ENCODE measurements at regions not wholly inside any gene's neighbourhood (a gene's known extent, or its start where the extent isn't known, plus 50 kb on each side); places are given as distances from the start of the nearest gene placed in this dataset.
"Not testable (repeated sequence)": the region's sequence is repeated elsewhere in the genome, so short reads cannot be mapped to it uniquely, and the experiment has no call there.

- TF ChIP-seq, protein P1, sequence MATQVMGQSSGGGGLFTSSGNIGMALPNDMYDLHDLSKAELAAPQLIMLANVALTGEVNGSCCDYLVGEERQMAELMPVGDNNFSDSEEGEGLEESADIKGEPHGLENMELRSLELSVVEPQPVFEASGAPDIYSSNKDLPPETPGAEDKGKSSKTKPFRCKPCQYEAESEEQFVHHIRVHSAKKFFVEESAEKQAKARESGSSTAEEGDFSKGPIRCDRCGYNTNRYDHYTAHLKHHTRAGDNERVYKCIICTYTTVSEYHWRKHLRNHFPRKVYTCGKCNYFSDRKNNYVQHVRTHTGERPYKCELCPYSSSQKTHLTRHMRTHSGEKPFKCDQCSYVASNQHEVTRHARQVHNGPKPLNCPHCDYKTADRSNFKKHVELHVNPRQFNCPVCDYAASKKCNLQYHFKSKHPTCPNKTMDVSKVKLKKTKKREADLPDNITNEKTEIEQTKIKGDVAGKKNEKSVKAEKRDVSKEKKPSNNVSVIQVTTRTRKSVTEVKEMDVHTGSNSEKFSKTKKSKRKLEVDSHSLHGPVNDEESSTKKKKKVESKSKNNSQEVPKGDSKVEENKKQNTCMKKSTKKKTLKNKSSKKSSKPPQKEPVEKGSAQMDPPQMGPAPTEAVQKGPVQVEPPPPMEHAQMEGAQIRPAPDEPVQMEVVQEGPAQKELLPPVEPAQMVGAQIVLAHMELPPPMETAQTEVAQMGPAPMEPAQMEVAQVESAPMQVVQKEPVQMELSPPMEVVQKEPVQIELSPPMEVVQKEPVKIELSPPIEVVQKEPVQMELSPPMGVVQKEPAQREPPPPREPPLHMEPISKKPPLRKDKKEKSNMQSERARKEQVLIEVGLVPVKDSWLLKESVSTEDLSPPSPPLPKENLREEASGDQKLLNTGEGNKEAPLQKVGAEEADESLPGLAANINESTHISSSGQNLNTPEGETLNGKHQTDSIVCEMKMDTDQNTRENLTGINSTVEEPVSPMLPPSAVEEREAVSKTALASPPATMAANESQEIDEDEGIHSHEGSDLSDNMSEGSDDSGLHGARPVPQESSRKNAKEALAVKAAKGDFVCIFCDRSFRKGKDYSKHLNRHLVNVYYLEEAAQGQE (IDR thresholded peaks at IDR 0.05; ENCODE audit: insufficient read depth in 1 of 2, low read depth in 2 of 2, low read length in 1 of 2): no peak
- TF ChIP-seq POLR2AphosphoS5 (IDR thresholded peaks at IDR 0.05; ENCODE audit: low read depth, low read length) (no peak), TCF7L2 (IDR thresholded peaks at IDR 0.05; ENCODE audit: low read depth, low read length) (no peak), SIN3A (IDR thresholded peaks at IDR 0.05; ENCODE audit: borderline replicate concordance, insufficient read depth, low read depth, low read length) (no peak)
- TF ChIP-seq, protein P2, sequence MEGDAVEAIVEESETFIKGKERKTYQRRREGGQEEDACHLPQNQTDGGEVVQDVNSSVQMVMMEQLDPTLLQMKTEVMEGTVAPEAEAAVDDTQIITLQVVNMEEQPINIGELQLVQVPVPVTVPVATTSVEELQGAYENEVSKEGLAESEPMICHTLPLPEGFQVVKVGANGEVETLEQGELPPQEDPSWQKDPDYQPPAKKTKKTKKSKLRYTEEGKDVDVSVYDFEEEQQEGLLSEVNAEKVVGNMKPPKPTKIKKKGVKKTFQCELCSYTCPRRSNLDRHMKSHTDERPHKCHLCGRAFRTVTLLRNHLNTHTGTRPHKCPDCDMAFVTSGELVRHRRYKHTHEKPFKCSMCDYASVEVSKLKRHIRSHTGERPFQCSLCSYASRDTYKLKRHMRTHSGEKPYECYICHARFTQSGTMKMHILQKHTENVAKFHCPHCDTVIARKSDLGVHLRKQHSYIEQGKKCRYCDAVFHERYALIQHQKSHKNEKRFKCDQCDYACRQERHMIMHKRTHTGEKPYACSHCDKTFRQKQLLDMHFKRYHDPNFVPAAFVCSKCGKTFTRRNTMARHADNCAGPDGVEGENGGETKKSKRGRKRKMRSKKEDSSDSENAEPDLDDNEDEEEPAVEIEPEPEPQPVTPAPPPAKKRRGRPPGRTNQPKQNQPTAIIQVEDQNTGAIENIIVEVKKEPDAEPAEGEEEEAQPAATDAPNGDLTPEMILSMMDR (IDR thresholded peaks at IDR 0.05): no peak
- DNase-seq (ENCODE audit: low read depth, low spot score) (no peak), ATAC-seq (no peak)
- H3K4me3 ChIP-seq (ENCODE audit: low read depth in 2 of 2, low read length in 2 of 2): no peak overlapping the region
- H3K27ac ChIP-seq (ENCODE audit: low read length): no peak overlapping the region
- H3K4me1 ChIP-seq (ENCODE audit: control insufficient read depth, insufficient read depth, low read length): no peaks in the 10 kb centered on the region
- CTCF ChIA-PET: no interaction called here
- no peaks in the 10 kb centered on the region for H3K27me3 ChIP-seq (ENCODE audit: control insufficient read depth, insufficient read depth, low read length)
- BruUV-seq (replicated peaks): no TSS peak
- H3K9me3 ChIP-seq (ENCODE audit: control insufficient read depth, insufficient read depth, low read depth, low read length): no peaks in the 10 kb centered on the region
- intact Hi-C loops (cut with micrococcal nuclease; ENCODE audit: unreplicated experiment): no loop called here
- H3K36me3 ChIP-seq (ENCODE audit: control insufficient read depth, insufficient read depth, low read length): no peaks in the 10 kb centered on the region
- POLR2A ChIA-PET: no interaction called here
- in situ Hi-C loops (cut with HindIII; ENCODE audit: low pct_unique_long_range_greater_than_20kb, low sequenced_read_pairs): no loop called here
These were observed 747.1 kb downstream of the CETN3 start for GRCh38 chr5:89662499-89662898.

- ChIA-PET CTCF (no interaction called here), POLR2A (no interaction called here)
- H3K9me3 ChIP-seq (ENCODE audit: control insufficient read depth, insufficient read depth, low read depth, low read length): peaks cover 4% of the 10 kb centered on the region; the same call in 1 of the 2 replicates
- no peak for ATAC-seq
- H3K27ac ChIP-seq (ENCODE audit: low read length): no peak overlapping the region
- H3K36me3 ChIP-seq (ENCODE audit: control insufficient read depth, insufficient read depth, low read length): no peaks in the 10 kb centered on the region
- no peaks in the 10 kb centered on the region for H3K27me3 ChIP-seq (ENCODE audit: control insufficient read depth, insufficient read depth, low read length)
- no TSS peak for BruUV-seq (replicated peaks)
- intact Hi-C loops (cut with micrococcal nuclease; ENCODE audit: unreplicated experiment) (no loop called here), in situ Hi-C loops (cut with HindIII; ENCODE audit: low pct_unique_long_range_greater_than_20kb, low sequenced_read_pairs) (no loop called here)
- no peak for TF ChIP-seq TCF7L2 (IDR thresholded peaks at IDR 0.05; ENCODE audit: low read depth, low read length)
- TF ChIP-seq, protein P2 (IDR thresholded peaks at IDR 0.05): no peak
- no peak for TF ChIP-seq SIN3A (IDR thresholded peaks at IDR 0.05; ENCODE audit: borderline replicate concordance, insufficient read depth, low read depth, low read length)
- no peak for TF ChIP-seq POLR2AphosphoS5 (IDR thresholded peaks at IDR 0.05; ENCODE audit: low read depth, low read length)
- TF ChIP-seq, protein P1 (IDR thresholded peaks at IDR 0.05; ENCODE audit: insufficient read depth in 1 of 2, low read depth in 2 of 2, low read length in 1 of 2): no peak
- no peaks in the 10 kb centered on the region for H3K4me1 ChIP-seq (ENCODE audit: control insufficient read depth, insufficient read depth, low read length)
- DNase-seq (ENCODE audit: low read depth, low spot score): no peak
- no peak overlapping the region for H3K4me3 ChIP-seq (ENCODE audit: low read depth in 2 of 2, low read length in 2 of 2)
These were observed 755.9 kb upstream of the MEF2C start for GRCh38 chr5:89638871-89639270.

DNA sequence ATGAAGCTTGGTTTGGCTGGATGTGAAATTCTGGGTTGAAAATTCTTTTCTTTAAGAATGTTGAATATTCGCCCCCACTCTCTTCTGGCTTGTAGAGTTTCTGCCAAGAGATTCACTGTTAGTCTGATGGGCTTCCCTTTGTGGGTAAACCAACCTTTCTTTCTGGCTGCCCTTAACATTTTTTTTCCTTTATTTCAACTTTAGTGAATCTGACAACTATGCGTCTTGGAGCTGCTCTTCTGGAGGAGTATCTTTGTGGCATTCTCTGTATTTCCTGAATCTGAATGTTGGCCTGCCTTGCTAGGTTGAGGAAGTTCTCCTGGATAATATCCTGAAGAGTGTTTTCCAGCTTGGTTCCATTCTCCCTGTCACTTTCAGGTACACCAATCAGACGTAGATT lies 751.2 kb upstream of the MEF2C start:
- H3K4me3 ChIP-seq (ENCODE audit: low read depth in 2 of 2, low read length in 2 of 2); ATAC-seq; H3K36me3 ChIP-seq (ENCODE audit: control insufficient read depth, insufficient read depth, low read length); H3K27me3 ChIP-seq (ENCODE audit: control insufficient read depth, insufficient read depth, low read length); in situ Hi-C loops (cut with HindIII; ENCODE audit: low pct_unique_long_range_greater_than_20kb, low sequenced_read_pairs); CTCF ChIA-PET; H3K9me3 ChIP-seq (ENCODE audit: control insufficient read depth, insufficient read depth, low read depth, low read length); H3K4me1 ChIP-seq (ENCODE audit: control insufficient read depth, insufficient read depth, low read length); intact Hi-C loops (cut with micrococcal nuclease; ENCODE audit: unreplicated experiment); POLR2A ChIA-PET; BruUV-seq (replicated peaks); H3K27ac ChIP-seq (ENCODE audit: low read length); DNase-seq (ENCODE audit: low read depth, low spot score): not testable (repeated sequence)

- ATAC-seq; H3K36me3 ChIP-seq (ENCODE audit: control insufficient read depth, insufficient read depth, low read length); H3K9me3 ChIP-seq (ENCODE audit: control insufficient read depth, insufficient read depth, low read depth, low read length); H3K27me3 ChIP-seq (ENCODE audit: control insufficient read depth, insufficient read depth, low read length); in situ Hi-C loops (cut with HindIII; ENCODE audit: low pct_unique_long_range_greater_than_20kb, low sequenced_read_pairs); H3K4me3 ChIP-seq (ENCODE audit: low read depth in 2 of 2, low read length in 2 of 2); POLR2A ChIA-PET; DNase-seq (ENCODE audit: low read depth, low spot score); intact Hi-C loops (cut with micrococcal nuclease; ENCODE audit: unreplicated experiment); H3K4me1 ChIP-seq (ENCODE audit: control insufficient read depth, insufficient read depth, low read length); BruUV-seq (replicated peaks); H3K27ac ChIP-seq (ENCODE audit: low read length); CTCF ChIA-PET: not testable (repeated sequence)
These were observed 747.1 kb upstream of the MEF2C start for GRCh38 chr5:89630064-89630463.
